Spleen (tissue), 7 donors: ENCODE measurements at regions not wholly inside any gene's neighbourhood (a gene's known extent, or its start where the extent isn't known, plus 50 kb on each side); places are given as distances from the start of the nearest gene placed in this dataset.

Experiments
- POLR2AphosphoS5 ChIP-seq, 3 donors: sonication (generic); formaldehyde crosslinking; IDR thresholded peaks; one replicate each; pipeline ENCODE4 v1.5.1; 2017; ENCODE audit warnings: antibody characterized with exemption in 3 of 3
- TF ChIP-seq, protein P1 (sequence below), 11 experiments: fragments of 200-600 bp in 7 of 11; fragments of 450-650 bp in 4 of 11; sonication (generic) in 4 of 11; IDR thresholded peaks in 8 of 11; conservative IDR thresholded peaks in 3 of 11; 1 replicate in 7 of 11; 2 replicates in 4 of 11; pipeline versions ENCODE4 v1.4.0 to v1.8.0; 2016 to 2021; ENCODE audit warnings: antibody characterized with exemption in 11 of 11, inconsistent platforms in 4 of 11, mild to moderate bottlenecking in 1 of 11
- donor health status: DM: no; HTN: no; CAD: no; lungs with moderate emphysema.
- donor health status: DM: no; HTN: no; CAD: no.
- donor health status: DM: no; HTN: no; CAD: no.

DNA sequence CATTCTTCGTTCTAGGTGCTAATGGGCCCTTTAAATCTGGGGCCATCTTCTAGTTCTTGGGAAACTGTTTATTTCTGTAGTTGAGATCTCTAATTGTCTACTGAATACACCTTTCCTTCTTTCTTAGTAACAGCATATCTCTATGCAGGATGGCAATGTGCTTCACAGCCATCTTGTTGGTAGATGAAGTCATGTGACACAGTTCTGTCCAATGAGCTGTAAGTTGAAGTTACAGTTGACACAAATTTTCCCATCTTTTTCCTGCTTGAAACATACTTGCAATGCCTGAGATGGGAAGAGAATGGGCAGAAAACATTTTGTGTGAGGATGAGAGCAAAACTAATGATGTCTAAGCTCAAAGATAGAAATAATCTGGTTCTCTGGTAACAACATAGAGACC is 57.3 kb upstream of the PHLPP1 start:
- TF ChIP-seq, protein P1, sequence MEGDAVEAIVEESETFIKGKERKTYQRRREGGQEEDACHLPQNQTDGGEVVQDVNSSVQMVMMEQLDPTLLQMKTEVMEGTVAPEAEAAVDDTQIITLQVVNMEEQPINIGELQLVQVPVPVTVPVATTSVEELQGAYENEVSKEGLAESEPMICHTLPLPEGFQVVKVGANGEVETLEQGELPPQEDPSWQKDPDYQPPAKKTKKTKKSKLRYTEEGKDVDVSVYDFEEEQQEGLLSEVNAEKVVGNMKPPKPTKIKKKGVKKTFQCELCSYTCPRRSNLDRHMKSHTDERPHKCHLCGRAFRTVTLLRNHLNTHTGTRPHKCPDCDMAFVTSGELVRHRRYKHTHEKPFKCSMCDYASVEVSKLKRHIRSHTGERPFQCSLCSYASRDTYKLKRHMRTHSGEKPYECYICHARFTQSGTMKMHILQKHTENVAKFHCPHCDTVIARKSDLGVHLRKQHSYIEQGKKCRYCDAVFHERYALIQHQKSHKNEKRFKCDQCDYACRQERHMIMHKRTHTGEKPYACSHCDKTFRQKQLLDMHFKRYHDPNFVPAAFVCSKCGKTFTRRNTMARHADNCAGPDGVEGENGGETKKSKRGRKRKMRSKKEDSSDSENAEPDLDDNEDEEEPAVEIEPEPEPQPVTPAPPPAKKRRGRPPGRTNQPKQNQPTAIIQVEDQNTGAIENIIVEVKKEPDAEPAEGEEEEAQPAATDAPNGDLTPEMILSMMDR (IDR thresholded peaks at IDR 0.05 in 8 of 11, conservative IDR thresholded peaks at IDR 0.05 in 3 of 11): no peak
- TF ChIP-seq POLR2AphosphoS5 (IDR thresholded peaks at IDR 0.05): no peak
